SK-N-SH (cell line): ENCODE measurements at regions not wholly inside any gene's neighbourhood (a gene's known extent, or its start where the extent isn't known, plus 50 kb on each side); places are given as distances from the start of the nearest gene placed in this dataset.
A peak's percentile ranks its signal among the peaks of the same experiment; 100 is the strongest.

Experiments used
- CTCF ChIA-PET: fragments of 300-600, 350-600 bp; formaldehyde crosslinking; extraction: SDS; loops from one replicate; lab custom pipeline; 2021; lab: Yijun Ruan, JAX
- POLR2A ChIA-PET: fragments of 350-600 bp; sonication (Branson Sonifier 250); formaldehyde crosslinking; extraction: SDS; loops from one replicate; lab custom pipeline; 2020; ENCODE audit warnings: antibody characterized with exemption, inconsistent platforms; lab: Yijun Ruan, JAX
- DNase-seq: peaks from one replicate; pipeline ENCODE4 v3.0.0; 2012
- H2AFZ ChIP-seq: fragments of 200-600 bp; sonication (generic); 2 replicates; pipeline ENCODE4 v1.8.1; 2016; ENCODE audit warnings: antibody characterized with exemption, mild to moderate bottlenecking, low read depth
- H3F3A ChIP-seq: fragments of 200-600 bp; sonication (generic); replicated peaks from 2 replicates; pipeline ENCODE3; 2016; ENCODE audit warnings: antibody characterized with exemption, mild to moderate bottlenecking; ENCODE audit not compliant: insufficient read depth
- H3K27ac ChIP-seq, 2 experiments: fragments of 200-500 bp in 1 of 2; fragments of 200-600 bp in 1 of 2; sonication (Bioruptor generic) in 1 of 2; sonication (generic), shearing (Covaris generic) in 1 of 2; 2 replicates each; pipeline versions ENCODE4 v1.5.1 to v1.6.1; 2014 to 2016; ENCODE audit warnings: low read depth in 2 of 2, inconsistent platforms in 1 of 2, low read length in 1 of 2, mild to moderate bottlenecking in 1 of 2, mixed read lengths in 1 of 2
- H3K27me3 ChIP-seq: fragments of 200-600 bp; sonication (generic), shearing (Covaris generic); 2 replicates; pipeline ENCODE4 v1.6.1; 2016; ENCODE audit warnings: mixed run types; ENCODE audit not compliant: insufficient read depth
- H3K36me3 ChIP-seq, 2 experiments: fragments of 200-500 bp in 1 of 2; fragments of 200-600 bp in 1 of 2; sonication (Bioruptor generic) in 1 of 2; sonication (generic) in 1 of 2; replicated peaks in 1 of 2; 2 replicates each; pipeline versions ENCODE3 to v1.5.1; 2014 to 2016; ENCODE audit warnings: low read length in 1 of 2, mild to moderate bottlenecking in 1 of 2; ENCODE audit not compliant: insufficient read depth in 2 of 2, control insufficient read depth in 1 of 2
- H3K4me1 ChIP-seq, 2 experiments: fragments of 200-500 bp in 1 of 2; fragments of 200-600 bp in 1 of 2; sonication (Bioruptor generic) in 1 of 2; sonication (generic), shearing (Covaris generic) in 1 of 2; 2 replicates each; pipeline versions ENCODE4 v1.5.1 to v1.6.1; 2014 to 2016; ENCODE audit warnings: low read depth in 1 of 2, low read length in 1 of 2, mixed run types in 1 of 2; ENCODE audit not compliant: insufficient read depth in 2 of 2, control insufficient read depth in 1 of 2
- H3K4me2 ChIP-seq: fragments of 200-600 bp; sonication (generic), shearing (Covaris generic); 2 replicates; pipeline ENCODE4 v1.6.1; 2017; ENCODE audit warnings: mixed run types
- H3K4me3 ChIP-seq, 2 experiments: fragments of 200-500 bp in 1 of 2; fragments of 200-600 bp in 1 of 2; sonication (Bioruptor generic) in 1 of 2; sonication (generic), shearing (Covaris generic) in 1 of 2; 2 replicates each; pipeline versions ENCODE4 v1.5.1 to v1.8.1; 2014 to 2016; ENCODE audit warnings: low read depth in 2 of 2, inconsistent platforms in 1 of 2, low read length in 1 of 2, mild to moderate bottlenecking in 1 of 2, mixed read lengths in 1 of 2, moderate library complexity in 1 of 2
- H3K79me2 ChIP-seq: fragments of 200-600 bp; sonication (generic); 2 replicates; pipeline ENCODE4 v1.8.1; 2017; ENCODE audit warnings: mild to moderate bottlenecking; ENCODE audit not compliant: insufficient read depth
- H3K9ac ChIP-seq: fragments of 200-600 bp; sonication (generic); 2 replicates; pipeline ENCODE4 v1.6.1; 2017; ENCODE audit warnings: mixed run types
- H3K9me2 ChIP-seq: fragments of 200-600 bp; sonication (generic); 2 replicates; pipeline ENCODE4 v1.6.1; 2017; ENCODE audit warnings: mixed run types
- H3K9me3 ChIP-seq: fragments of 200-600 bp; sonication (generic); 2 replicates; pipeline ENCODE4 v1.6.1; 2017; ENCODE audit warnings: mixed run types, mild to moderate bottlenecking, moderate library complexity
- H4K20me1 ChIP-seq: fragments of 200-600 bp; sonication (generic); 2 replicates; pipeline ENCODE4 v1.6.1; 2017; ENCODE audit warnings: mild to moderate bottlenecking, mixed run types; ENCODE audit not compliant: insufficient read depth
- EZH2phosphoT487 ChIP-seq: fragments of 200-600 bp; sonication (generic); IDR thresholded peaks from 2 replicates; pipeline ENCODE4 v1.6.1; 2017; ENCODE audit warnings: low read depth, mixed run types, mild to moderate bottlenecking, antibody characterized with exemption, moderate library complexity, borderline replicate concordance
- FOSL2 ChIP-seq: IDR thresholded peaks from 2 replicates; pipeline ENCODE4 v1.4.0; 2012; ENCODE audit warnings: low read depth, mild to moderate bottlenecking, moderate library complexity, borderline replicate concordance
- GABPA ChIP-seq: IDR thresholded peaks from 2 replicates; pipeline ENCODE4 v1.4.0; 2012; ENCODE audit warnings: low read depth, mild to moderate bottlenecking
- MEF2A ChIP-seq: IDR thresholded peaks from 2 replicates; pipeline ENCODE4 v1.4.0; 2012; ENCODE audit warnings: low read depth, borderline replicate concordance
- NFIC ChIP-seq: IDR thresholded peaks from 2 replicates; pipeline ENCODE4 v1.4.0; 2012; ENCODE audit warnings: borderline replicate concordance
- TCF12 ChIP-seq: IDR thresholded peaks from 2 replicates; pipeline ENCODE4 v1.4.0; 2012
- WGBS: methylation state at CpG from one replicate; pipeline ENCODE4 v1.1.6; 2017; ENCODE audit warnings: low lambda C conversion rate; 5-methylcytosine and 5-hydroxymethylcytosine counted together
- TF ChIP-seq, protein P1 (sequence below): IDR thresholded peaks from 2 replicates; pipeline ENCODE4 v1.4.0; 2012; ENCODE audit warnings: low read depth, borderline replicate concordance
- TF ChIP-seq, protein P2 (sequence below): IDR thresholded peaks from 2 replicates; pipeline ENCODE4 v1.4.0; 2012; ENCODE audit warnings: low read depth
- TF ChIP-seq, protein P3 (sequence below): IDR thresholded peaks from 2 replicates; pipeline ENCODE4; 2012

DNA sequence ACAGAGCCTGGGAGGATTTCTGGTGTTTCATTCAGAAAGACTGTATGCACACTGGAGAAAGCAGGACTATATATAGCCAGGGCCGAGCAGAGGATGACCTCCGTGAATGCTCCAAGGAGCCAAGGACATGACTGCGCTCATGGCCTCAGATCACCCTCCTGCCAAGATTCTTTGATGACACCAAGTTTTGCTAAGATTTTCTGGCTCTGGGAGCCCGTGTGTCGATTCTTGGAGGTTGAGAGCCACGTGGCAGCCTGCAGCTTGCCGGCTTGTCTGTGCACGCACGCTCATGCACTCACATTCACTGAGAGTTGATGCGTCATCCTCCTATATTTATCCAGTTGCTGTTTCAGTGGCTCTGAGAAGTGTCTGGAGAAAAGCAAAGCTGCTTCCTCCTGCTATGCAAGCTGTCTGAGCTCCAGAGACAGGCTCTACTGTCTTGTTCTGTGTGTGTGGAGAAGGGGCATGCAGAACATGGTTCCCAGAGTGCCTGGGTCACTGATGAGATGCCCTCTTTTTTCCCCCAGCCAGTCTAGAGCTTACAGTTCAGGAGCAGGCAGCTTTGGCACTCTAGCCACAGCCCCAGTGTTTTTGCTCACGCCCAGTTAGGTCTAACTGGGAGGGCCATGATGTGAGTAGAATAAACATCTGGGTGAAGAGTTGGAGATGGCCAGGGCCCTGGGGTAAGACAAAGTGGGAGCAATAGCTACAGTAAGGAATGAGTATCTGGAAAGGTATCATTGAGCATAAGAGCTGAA, 64.9 kb upstream of the SCOC start:
- H3K4me1 ChIP-seq, result peaks cover 6 to 31% of the 10 kb centered on the region in 2 experiments
- DNase-seq, result no peak
- no peaks in the 10 kb centered on the region for H3K9me3 ChIP-seq
- ChIA-PET POLR2A (no interaction called here), CTCF (interaction anchor here (0.9 to 5.4 kb wide), 4 partner anchors 13 to 652 kb away, joined by 3 to 19 read pairs (median 4); no protein-coding TSS in a partner anchor)
- H4K20me1 ChIP-seq, result no peaks in the 10 kb centered on the region
- TF ChIP-seq NFIC (peak; percentile 11; the same call in 1 of the 2 replicates), MEF2A (peak; percentile 69; the same call in 1 of the 2 replicates), EZH2phosphoT487 (no peak), FOSL2 (peak; percentile 18; the same call in 1 of the 2 replicates), TCF12 (peak; percentile 36; the same call in 1 of the 2 replicates)
- TF ChIP-seq, protein P1, sequence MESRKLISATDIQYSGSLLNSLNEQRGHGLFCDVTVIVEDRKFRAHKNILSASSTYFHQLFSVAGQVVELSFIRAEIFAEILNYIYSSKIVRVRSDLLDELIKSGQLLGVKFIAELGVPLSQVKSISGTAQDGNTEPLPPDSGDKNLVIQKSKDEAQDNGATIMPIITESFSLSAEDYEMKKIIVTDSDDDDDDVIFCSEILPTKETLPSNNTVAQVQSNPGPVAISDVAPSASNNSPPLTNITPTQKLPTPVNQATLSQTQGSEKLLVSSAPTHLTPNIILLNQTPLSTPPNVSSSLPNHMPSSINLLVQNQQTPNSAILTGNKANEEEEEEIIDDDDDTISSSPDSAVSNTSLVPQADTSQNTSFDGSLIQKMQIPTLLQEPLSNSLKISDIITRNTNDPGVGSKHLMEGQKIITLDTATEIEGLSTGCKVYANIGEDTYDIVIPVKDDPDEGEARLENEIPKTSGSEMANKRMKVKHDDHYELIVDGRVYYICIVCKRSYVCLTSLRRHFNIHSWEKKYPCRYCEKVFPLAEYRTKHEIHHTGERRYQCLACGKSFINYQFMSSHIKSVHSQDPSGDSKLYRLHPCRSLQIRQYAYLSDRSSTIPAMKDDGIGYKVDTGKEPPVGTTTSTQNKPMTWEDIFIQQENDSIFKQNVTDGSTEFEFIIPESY, result no peak
- TF ChIP-seq, protein P2, sequence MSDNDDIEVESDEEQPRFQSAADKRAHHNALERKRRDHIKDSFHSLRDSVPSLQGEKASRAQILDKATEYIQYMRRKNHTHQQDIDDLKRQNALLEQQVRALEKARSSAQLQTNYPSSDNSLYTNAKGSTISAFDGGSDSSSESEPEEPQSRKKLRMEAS, result peak; percentile 82; the same call in 1 of the 2 replicates
- TF ChIP-seq, protein P3, sequence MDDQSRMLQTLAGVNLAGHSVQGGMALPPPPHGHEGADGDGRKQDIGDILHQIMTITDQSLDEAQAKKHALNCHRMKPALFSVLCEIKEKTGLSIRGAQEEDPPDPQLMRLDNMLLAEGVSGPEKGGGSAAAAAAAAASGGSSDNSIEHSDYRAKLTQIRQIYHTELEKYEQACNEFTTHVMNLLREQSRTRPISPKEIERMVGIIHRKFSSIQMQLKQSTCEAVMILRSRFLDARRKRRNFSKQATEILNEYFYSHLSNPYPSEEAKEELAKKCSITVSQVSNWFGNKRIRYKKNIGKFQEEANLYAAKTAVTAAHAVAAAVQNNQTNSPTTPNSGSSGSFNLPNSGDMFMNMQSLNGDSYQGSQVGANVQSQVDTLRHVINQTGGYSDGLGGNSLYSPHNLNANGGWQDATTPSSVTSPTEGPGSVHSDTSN, result 0 out of 2 replicates have a peak, but pooled peaks have one; percentile 13
- H3K27ac ChIP-seq, result peak overlapping the region in 1 of 2 experiments; percentile 75; a peak in 3 of 4 replicates
- peak overlapping the region; percentile 36; the same call in 1 of the 2 replicates for H2AFZ ChIP-seq
- peak overlapping the region; percentile 26 for H3K9ac ChIP-seq
- no peak overlapping the region for H3K4me3 ChIP-seq
- no peaks in the 10 kb centered on the region for H3K9me2 ChIP-seq
- H3F3A ChIP-seq, result peaks cover 37% of the 10 kb centered on the region
- 72% methylated on average over 7 of the region's 11 CpGs for WGBS
- no peaks in the 10 kb centered on the region for H3K36me3 ChIP-seq
- no peaks in the 10 kb centered on the region for H3K27me3 ChIP-seq
- peak overlapping the region; percentile 60 for H3K4me2 ChIP-seq
- H3K79me2 ChIP-seq, result no peaks in the 10 kb centered on the region

DNA sequence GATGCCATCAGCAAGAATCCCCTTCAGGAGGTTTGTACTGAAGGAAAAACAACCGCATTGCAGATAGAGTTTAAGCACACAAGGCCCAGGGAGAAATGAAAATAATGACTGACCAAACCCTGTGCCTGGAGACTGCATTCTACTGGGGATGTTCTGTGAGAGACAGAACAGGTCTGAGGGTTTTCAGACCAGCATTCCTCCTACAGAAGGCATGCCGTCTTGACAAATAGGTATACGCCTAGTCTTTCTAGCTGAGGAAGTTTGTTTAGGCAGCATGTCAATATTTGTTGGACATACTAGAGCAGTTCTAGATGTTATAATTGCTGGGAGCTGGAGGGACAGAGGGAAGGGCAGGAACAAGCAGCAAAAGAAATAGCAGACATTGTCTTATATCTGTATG, 68.4 kb upstream of the SCOC start:
- H3K4me3 ChIP-seq, result no peak overlapping the region
- H3F3A ChIP-seq, result peaks cover 28% of the 10 kb centered on the region
- no peaks in the 10 kb centered on the region for H4K20me1 ChIP-seq
- H3K9ac ChIP-seq, result no peak overlapping the region
- H3K79me2 ChIP-seq, result no peaks in the 10 kb centered on the region
- 83% methylated on average over 3 of the region's 3 CpGs for WGBS
- H3K9me2 ChIP-seq, result no peaks in the 10 kb centered on the region
- H3K27me3 ChIP-seq, result no peaks in the 10 kb centered on the region
- ChIA-PET POLR2A (no interaction called here), CTCF (interaction anchor here (1.6 to 5.4 kb wide), 3 partner anchors 15 to 55 kb away, joined by 4 to 19 read pairs (median 8); no protein-coding TSS in a partner anchor)
- H3K9me3 ChIP-seq, result no peaks in the 10 kb centered on the region
- H3K4me2 ChIP-seq, result no peak overlapping the region
- H2AFZ ChIP-seq, result no peak overlapping the region
- no peaks in the 10 kb centered on the region for H3K36me3 ChIP-seq
- H3K27ac ChIP-seq, result no peak overlapping the region
- TF ChIP-seq GABPA, result no peak
- no peak for DNase-seq
- H3K4me1 ChIP-seq, result peaks cover 4 to 28% of the 10 kb centered on the region in 2 experiments; a peak in 3 of 4 replicates
